SK-MEL-5 (cell line): ENCODE measurements at regions not wholly inside any gene's neighbourhood (a gene's known extent, or its start where the extent isn't known, plus 50 kb on each side); places are given as distances from the start of the nearest gene placed in this dataset.

Experiments
- DNase-seq: peaks from one replicate; pipeline ENCODE4 v3.0.0-alpha.2; 2016; ENCODE audit warnings: low read depth, low spot score
- in situ Hi-C: cut with HindIII; loops from 2 replicates; pipeline ENCODE4 v1.10.0; 2016; ENCODE audit warnings: low sequenced_read_pairs, high pct_unique_total_duplicates, low pct_unique_long_range_greater_than_20kb

GRCh38 chr7:80403686-80404241, 108.1 kb downstream of the GNAT3 start:
- DNase-seq, result no peak
- in situ Hi-C loops, result no loop called here

GRCh38 chr7:80401708-80402107, 110.2 kb downstream of the GNAT3 start:
- DNase-seq, result no peak
- in situ Hi-C loops, result no loop called here

GRCh38 chr7:80393786-80394185, 118.1 kb downstream of the GNAT3 start:
- in situ Hi-C loops, result no loop called here
- DNase-seq, result no peak

GRCh38 chr7:80392229-80393169, 119.4 kb downstream of the GNAT3 start:
- DNase-seq, result peak; percentile 62
- in situ Hi-C loops, result no loop called here

- DNase-seq, result no peak
- in situ Hi-C loops, result no loop called here
Observed at GRCh38 chr7:80387634-80388193, 124.2 kb downstream of the GNAT3 start.

- in situ Hi-C loops, result no loop called here
- DNase-seq, result no peak
Observed at GRCh38 chr7:80386686-80387085, 125.2 kb downstream of the GNAT3 start.

GRCh38 chr7:80385508-80385907, 126.4 kb downstream of the GNAT3 start:
- in situ Hi-C loops, result no loop called here

GRCh38 chr7:80380957-80381356, 130.9 kb downstream of the GNAT3 start:
- in situ Hi-C loops, result no loop called here
- no peak for DNase-seq

More at GRCh38 chr7:80385508-80385907, 126.4 kb downstream of the GNAT3 start:
- no peak for DNase-seq

GRCh38 chr7:80379034-80379982, 132.6 kb downstream of the GNAT3 start:
- in situ Hi-C loops, result no loop called here
- DNase-seq, result no peak

- DNase-seq, result no peak
- in situ Hi-C loops, result no loop called here
Observed at GRCh38 chr7:80374321-80374720, 137.5 kb downstream of the GNAT3 start.

- in situ Hi-C loops, result no loop called here
- DNase-seq, result no peak
Observed at GRCh38 chr7:80373429-80374032, 138.3 kb downstream of the GNAT3 start.

- no peak for DNase-seq
- in situ Hi-C loops, result no loop called here
Observed at GRCh38 chr7:80372415-80372814, 139.4 kb downstream of the GNAT3 start.

- no peak for DNase-seq
- in situ Hi-C loops, result no loop called here
Observed at GRCh38 chr7:80370587-80370986, 141.3 kb downstream of the GNAT3 start.

- in situ Hi-C loops, result no loop called here
- no peak for DNase-seq
Observed at GRCh38 chr7:80369321-80369720, 142.5 kb downstream of the GNAT3 start.

GRCh38 chr7:80362677-80363076, 149.2 kb downstream of the GNAT3 start:
- DNase-seq, result no peak

GRCh38 chr7:80362010-80362618, 149.8 kb downstream of the GNAT3 start:
- DNase-seq, result no peak
- in situ Hi-C loops, result no loop called here

More at GRCh38 chr7:80362677-80363076, 149.2 kb downstream of the GNAT3 start:
- in situ Hi-C loops, result no loop called here

- DNase-seq, result peak; percentile 77
- in situ Hi-C loops, result no loop called here
Observed at GRCh38 chr7:80359476-80359875, 152.4 kb downstream of the GNAT3 start.
